Sigmoid colon (tissue), 6 donors: ENCODE measurements at regions not wholly inside any gene's neighbourhood (a gene's known extent, or its start where the extent isn't known, plus 50 kb on each side); places are given as distances from the start of the nearest gene placed in this dataset.

Experiments used
- DNase-seq: peaks from one replicate; pipeline ENCODE4 v3.0.0-alpha.2; 2019
- H3K27ac ChIP-seq, 4 donors: fragments of 200-600 bp; sonication (generic); one replicate each; pipeline ENCODE4 v1.5.1; 2016 to 2019; ENCODE audit warnings: mild to moderate bottlenecking in 1 of 4
- H3K27me3 ChIP-seq, 3 donors: fragments of 200-600 bp; sonication (generic); one replicate each; pipeline ENCODE4 v1.5.1; 2019; ENCODE audit warnings: mild to moderate bottlenecking in 1 of 3
- H3K36me3 ChIP-seq, 4 donors: fragments of 200-600 bp; sonication (generic); one replicate each; pipeline ENCODE4 v1.5.1; 2016 to 2019
- H3K4me1 ChIP-seq, 4 donors: fragments of 200-600 bp; sonication (generic); one replicate each; pipeline ENCODE4 v1.5.1; 2017 to 2019
- H3K4me3 ChIP-seq, 4 donors: fragments of 200-600 bp; sonication (generic); one replicate each; pipeline ENCODE4 v1.5.1; 2017 to 2019; ENCODE audit warnings: mild to moderate bottlenecking in 2 of 4, moderate library complexity in 1 of 4
- H3K9me3 ChIP-seq, 4 donors: fragments of 200-600 bp in 3 of 4; sonication (generic) in 3 of 4; one replicate each; pipeline versions ENCODE4 v1.5.1 to v1.6.1; 2013 to 2019
- CTCF ChIP-seq, 4 experiments: fragments of 450-650 bp in 3 of 4; fragments of 200-600 bp in 1 of 4; IDR thresholded peaks; one replicate each; pipeline ENCODE4 v1.5.1; 2016 to 2019; ENCODE audit warnings: antibody characterized with exemption in 4 of 4, mild to moderate bottlenecking in 3 of 4, moderate library complexity in 2 of 4
- EP300 ChIP-seq, 4 donors: sonication (generic); formaldehyde crosslinking; IDR thresholded peaks; one replicate each; pipeline ENCODE4 v1.6.1; 2017; ENCODE audit warnings: antibody characterized with exemption in 4 of 4
- POLR2A ChIP-seq, 2 donors: fragments of 450-650 bp; IDR thresholded peaks; one replicate each; pipeline ENCODE4 v1.6.1; 2016; ENCODE audit warnings: antibody characterized with exemption in 2 of 2, mild to moderate bottlenecking in 2 of 2, moderate library complexity in 2 of 2
- POLR2AphosphoS5 ChIP-seq, 4 donors: sonication (generic); formaldehyde crosslinking; IDR thresholded peaks; one replicate each; pipeline ENCODE4 v1.6.1; 2017; ENCODE audit warnings: antibody characterized with exemption in 4 of 4
- WGBS, 2 donors: extraction: QIAGEN DNeasy Blood & Tissue Kit; methylation state at CpG; one replicate each; pipeline ENCODE4 v1.1.7; 2013; 5-methylcytosine and 5-hydroxymethylcytosine counted together
- intact Hi-C: fragments of 100-400 bp; cut with DNase I; formaldehyde crosslinking; loops from one replicate; pipeline ENCODE4 v1.15.1; 2023
- donor health status: healthy with polysubstance abuse.
- donor health status: healthy.

GRCh38 chr6:147759536-147759935 is 251.0 kb downstream of the SAMD5 start:
- TF ChIP-seq POLR2AphosphoS5 (IDR thresholded peaks at IDR 0.05) (no peak), EP300 (IDR thresholded peaks at IDR 0.05) (no peak), CTCF (IDR thresholded peaks at IDR 0.05) (no peak), POLR2A (IDR thresholded peaks at IDR 0.05) (no peak)
- no peaks in the 10 kb centered on the region for H3K27me3 ChIP-seq

GRCh38 chr6:147765541-147765940 is 257.1 kb downstream of the SAMD5 start:
- intact Hi-C loops, result no loop called here
- no peak overlapping the region for H3K27ac ChIP-seq
- H3K4me3 ChIP-seq, result no peak overlapping the region
- DNase-seq, result no peak
- no peaks in the 10 kb centered on the region for H3K9me3 ChIP-seq
- H3K27me3 ChIP-seq, result no peaks in the 10 kb centered on the region
- 93 to 96% methylated on average over 5 of the region's 5 CpGs for WGBS, 2 donors
- H3K36me3 ChIP-seq, result no peaks in the 10 kb centered on the region
- H3K4me1 ChIP-seq, result peaks cover 0 to 18% (median 2%) of the 10 kb centered on the region in 4 donors
- no peak for TF ChIP-seq POLR2A (IDR thresholded peaks at IDR 0.05)
- TF ChIP-seq EP300 (IDR thresholded peaks at IDR 0.05), result no peak
- no peak for TF ChIP-seq CTCF (IDR thresholded peaks at IDR 0.05)
- no peak for TF ChIP-seq POLR2AphosphoS5 (IDR thresholded peaks at IDR 0.05)

More at GRCh38 chr6:147759536-147759935, 251.0 kb downstream of the SAMD5 start:
- Histone ChIP-seq H3K4me3 (no peak overlapping the region), H3K36me3 (no peaks in the 10 kb centered on the region), H3K9me3 (peaks cover 0 to 4% (median 0%) of the 10 kb centered on the region in 4 donors), H3K4me1 (peaks cover 0 to 13% (median 2%) of the 10 kb centered on the region in 4 donors), H3K27ac (no peak overlapping the region)
- no peak for DNase-seq
- intact Hi-C loops, result no loop called here

GRCh38 chr6:147768969-147769368 is 260.5 kb downstream of the SAMD5 start:
- Histone ChIP-seq H3K36me3 (no peaks in the 10 kb centered on the region), H3K27ac (no peak overlapping the region), H3K9me3 (no peaks in the 10 kb centered on the region), H3K27me3 (no peaks in the 10 kb centered on the region), H3K4me1 (peaks cover 0 to 11% (median 0%) of the 10 kb centered on the region in 4 donors), H3K4me3 (no peak overlapping the region)
- no peak for TF ChIP-seq POLR2AphosphoS5 (IDR thresholded peaks at IDR 0.05)
- no peak for TF ChIP-seq EP300 (IDR thresholded peaks at IDR 0.05)
- TF ChIP-seq POLR2A (IDR thresholded peaks at IDR 0.05), result no peak
- TF ChIP-seq CTCF (IDR thresholded peaks at IDR 0.05), result no peak
- no peak for DNase-seq
- 93 to 94% methylated on average over 5 of the region's 5 CpGs for WGBS, 2 donors
- intact Hi-C loops, result no loop called here

GRCh38 chr6:147769496-147770087 is 261.1 kb downstream of the SAMD5 start:
- no peak for DNase-seq
- Histone ChIP-seq H3K9me3 (no peaks in the 10 kb centered on the region), H3K36me3 (no peaks in the 10 kb centered on the region), H3K4me1 (peaks cover 0 to 5% (median 0%) of the 10 kb centered on the region in 4 donors), H3K4me3 (no peak overlapping the region), H3K27me3 (no peaks in the 10 kb centered on the region), H3K27ac (no peak overlapping the region)
- TF ChIP-seq EP300 (IDR thresholded peaks at IDR 0.05), result no peak
- no peak for TF ChIP-seq POLR2AphosphoS5 (IDR thresholded peaks at IDR 0.05)
- no peak for TF ChIP-seq CTCF (IDR thresholded peaks at IDR 0.05)
- 67 to 80% methylated on average over 4 of the region's 4 CpGs for WGBS, 2 donors
- intact Hi-C loops, result no loop called here

GRCh38 chr6:147770221-147770620 is 261.7 kb downstream of the SAMD5 start:
- intact Hi-C loops, result no loop called here
- no peak for DNase-seq
- no peak overlapping the region for H3K4me3 ChIP-seq
- H3K27me3 ChIP-seq, result no peaks in the 10 kb centered on the region
- H3K4me1 ChIP-seq, result no peaks in the 10 kb centered on the region
- H3K36me3 ChIP-seq, result no peaks in the 10 kb centered on the region
- H3K27ac ChIP-seq, result no peak overlapping the region
- H3K9me3 ChIP-seq, result no peaks in the 10 kb centered on the region
- WGBS, 2 donors, result 88 to 92% methylated on average over 7 of the region's 7 CpGs
- TF ChIP-seq EP300 (IDR thresholded peaks at IDR 0.05), result no peak
- no peak for TF ChIP-seq POLR2AphosphoS5 (IDR thresholded peaks at IDR 0.05)
